PFSK-1 (cell line): ENCODE measurements at regions not wholly inside any gene's neighbourhood (a gene's known extent, or its start where the extent isn't known, plus 50 kb on each side); places are given as distances from the start of the nearest gene placed in this dataset.

ENCODE experiments used
- FOXP2 ChIP-seq: optimal IDR thresholded peaks from 2 replicates; pipeline ENCODE3; 2011; ENCODE audit warnings: borderline replicate concordance, control low read depth, inconsistent platforms; ENCODE audit not compliant: insufficient read depth; ENCODE audit errors: extremely low read length, extremely low read depth
- POLR2AphosphoS5 ChIP-seq: IDR thresholded peaks from 2 replicates; pipeline ENCODE4 v1.6.1; 2012; ENCODE audit warnings: low read depth, mild to moderate bottlenecking, control low read depth, low read length, moderate library complexity
- TAF1 ChIP-seq: IDR thresholded peaks from 2 replicates; pipeline ENCODE4 v1.6.1; 2012; ENCODE audit warnings: low read length, control low read depth, borderline replicate concordance; ENCODE audit not compliant: insufficient read depth
- TF ChIP-seq, protein P1 (sequence below), 2 experiments: IDR thresholded peaks; 2 replicates each; pipeline versions ENCODE4 v1.6.1 to v1.8.0; 2011 to 2012; ENCODE audit warnings: low read depth in 2 of 2, low read length in 2 of 2, control low read depth in 1 of 2, inconsistent platforms in 1 of 2, mild to moderate bottlenecking in 1 of 2, moderate library complexity in 1 of 2; ENCODE audit not compliant: insufficient read depth in 1 of 2

DNA sequence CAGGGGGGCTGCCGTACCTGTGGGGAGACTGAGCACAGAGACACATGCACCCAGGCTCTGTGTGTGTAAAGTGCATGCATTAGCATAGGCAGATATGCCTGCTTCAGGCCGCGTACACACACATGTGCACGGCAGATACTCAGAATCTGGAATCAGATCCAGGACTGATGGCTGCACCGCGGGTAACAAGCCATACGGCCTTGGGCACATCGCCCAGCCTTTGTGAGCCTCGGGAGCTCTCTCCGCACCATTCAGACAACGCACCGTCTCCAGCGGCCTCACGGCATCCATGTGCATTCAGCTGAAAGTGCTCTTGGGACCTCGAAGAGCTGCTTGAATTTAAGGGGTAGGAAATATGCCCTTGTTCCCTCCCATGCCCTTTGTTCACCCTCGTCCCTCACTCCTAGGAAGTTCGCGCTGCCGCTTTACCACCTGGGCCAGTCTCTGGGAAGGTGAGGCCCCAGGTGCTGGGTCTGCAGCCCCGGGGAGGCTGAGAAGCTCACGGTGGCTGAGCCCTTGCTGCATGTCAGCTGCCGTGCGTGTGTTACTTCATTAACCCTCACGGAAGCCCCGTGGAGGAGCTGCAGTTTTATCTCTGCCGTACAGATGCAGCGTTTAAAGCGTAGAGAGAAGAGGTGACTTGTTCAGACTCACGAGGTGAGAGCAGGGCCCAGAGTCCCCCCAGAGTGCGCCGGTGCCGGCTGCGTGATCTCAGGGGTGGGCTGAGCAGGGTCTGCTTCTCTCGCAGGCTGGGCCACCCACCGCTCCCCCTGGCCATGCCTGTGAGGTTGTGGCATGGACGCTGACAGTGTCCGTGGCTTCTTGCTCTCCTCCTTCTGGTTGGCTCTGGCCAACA is 377.7 kb upstream of the MYT1L start:
- no peak for TF ChIP-seq POLR2AphosphoS5
- TF ChIP-seq, protein P1, sequence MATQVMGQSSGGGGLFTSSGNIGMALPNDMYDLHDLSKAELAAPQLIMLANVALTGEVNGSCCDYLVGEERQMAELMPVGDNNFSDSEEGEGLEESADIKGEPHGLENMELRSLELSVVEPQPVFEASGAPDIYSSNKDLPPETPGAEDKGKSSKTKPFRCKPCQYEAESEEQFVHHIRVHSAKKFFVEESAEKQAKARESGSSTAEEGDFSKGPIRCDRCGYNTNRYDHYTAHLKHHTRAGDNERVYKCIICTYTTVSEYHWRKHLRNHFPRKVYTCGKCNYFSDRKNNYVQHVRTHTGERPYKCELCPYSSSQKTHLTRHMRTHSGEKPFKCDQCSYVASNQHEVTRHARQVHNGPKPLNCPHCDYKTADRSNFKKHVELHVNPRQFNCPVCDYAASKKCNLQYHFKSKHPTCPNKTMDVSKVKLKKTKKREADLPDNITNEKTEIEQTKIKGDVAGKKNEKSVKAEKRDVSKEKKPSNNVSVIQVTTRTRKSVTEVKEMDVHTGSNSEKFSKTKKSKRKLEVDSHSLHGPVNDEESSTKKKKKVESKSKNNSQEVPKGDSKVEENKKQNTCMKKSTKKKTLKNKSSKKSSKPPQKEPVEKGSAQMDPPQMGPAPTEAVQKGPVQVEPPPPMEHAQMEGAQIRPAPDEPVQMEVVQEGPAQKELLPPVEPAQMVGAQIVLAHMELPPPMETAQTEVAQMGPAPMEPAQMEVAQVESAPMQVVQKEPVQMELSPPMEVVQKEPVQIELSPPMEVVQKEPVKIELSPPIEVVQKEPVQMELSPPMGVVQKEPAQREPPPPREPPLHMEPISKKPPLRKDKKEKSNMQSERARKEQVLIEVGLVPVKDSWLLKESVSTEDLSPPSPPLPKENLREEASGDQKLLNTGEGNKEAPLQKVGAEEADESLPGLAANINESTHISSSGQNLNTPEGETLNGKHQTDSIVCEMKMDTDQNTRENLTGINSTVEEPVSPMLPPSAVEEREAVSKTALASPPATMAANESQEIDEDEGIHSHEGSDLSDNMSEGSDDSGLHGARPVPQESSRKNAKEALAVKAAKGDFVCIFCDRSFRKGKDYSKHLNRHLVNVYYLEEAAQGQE (IDR thresholded peaks at IDR 0.05; ENCODE audit: insufficient read depth in 1 of 2, low read depth in 2 of 2, low read length in 2 of 2) = no peak
- no peak for TF ChIP-seq TAF1
- TF ChIP-seq FOXP2 = no peak
